Sigmoid colon (tissue), 6 donors: ENCODE measurements at regions not wholly inside any gene's neighbourhood (a gene's known extent, or its start where the extent isn't known, plus 50 kb on each side); places are given as distances from the start of the nearest gene placed in this dataset.

Experiments used
- DNase-seq: peaks from one replicate; pipeline ENCODE4 v3.0.0-alpha.2; 2019
- H3K27ac ChIP-seq, 4 donors: fragments of 200-600 bp; sonication (generic); one replicate each; pipeline ENCODE4 v1.5.1; 2016 to 2019; ENCODE audit warnings: mild to moderate bottlenecking in 1 of 4
- H3K27me3 ChIP-seq, 3 donors: fragments of 200-600 bp; sonication (generic); one replicate each; pipeline ENCODE4 v1.5.1; 2019; ENCODE audit warnings: mild to moderate bottlenecking in 1 of 3
- H3K36me3 ChIP-seq, 4 donors: fragments of 200-600 bp; sonication (generic); one replicate each; pipeline ENCODE4 v1.5.1; 2016 to 2019
- H3K4me1 ChIP-seq, 4 donors: fragments of 200-600 bp; sonication (generic); one replicate each; pipeline ENCODE4 v1.5.1; 2017 to 2019
- H3K4me3 ChIP-seq, 4 donors: fragments of 200-600 bp; sonication (generic); one replicate each; pipeline ENCODE4 v1.5.1; 2017 to 2019; ENCODE audit warnings: mild to moderate bottlenecking in 2 of 4, moderate library complexity in 1 of 4
- H3K9me3 ChIP-seq, 4 donors: fragments of 200-600 bp in 3 of 4; sonication (generic) in 3 of 4; one replicate each; pipeline versions ENCODE4 v1.5.1 to v1.6.1; 2013 to 2019
- CTCF ChIP-seq, 4 experiments: fragments of 450-650 bp in 3 of 4; fragments of 200-600 bp in 1 of 4; IDR thresholded peaks; one replicate each; pipeline ENCODE4 v1.5.1; 2016 to 2019; ENCODE audit warnings: antibody characterized with exemption in 4 of 4, mild to moderate bottlenecking in 3 of 4, moderate library complexity in 2 of 4
- EP300 ChIP-seq, 4 donors: sonication (generic); formaldehyde crosslinking; IDR thresholded peaks; one replicate each; pipeline ENCODE4 v1.6.1; 2017; ENCODE audit warnings: antibody characterized with exemption in 4 of 4
- POLR2A ChIP-seq, 2 donors: fragments of 450-650 bp; IDR thresholded peaks; one replicate each; pipeline ENCODE4 v1.6.1; 2016; ENCODE audit warnings: antibody characterized with exemption in 2 of 2, mild to moderate bottlenecking in 2 of 2, moderate library complexity in 2 of 2
- WGBS, 2 donors: extraction: QIAGEN DNeasy Blood & Tissue Kit; methylation state at CpG; one replicate each; pipeline ENCODE4 v1.1.7; 2013; 5-methylcytosine and 5-hydroxymethylcytosine counted together
- intact Hi-C: fragments of 100-400 bp; cut with DNase I; formaldehyde crosslinking; loops from one replicate; pipeline ENCODE4 v1.15.1; 2023
- donor health status: healthy with polysubstance abuse.
- donor health status: healthy.

- Histone ChIP-seq H3K9me3 (no peaks in the 10 kb centered on the region), H3K27ac (no peak overlapping the region), H3K27me3 (no peaks in the 10 kb centered on the region), H3K36me3 (no peaks in the 10 kb centered on the region), H3K4me3 (no peak overlapping the region), H3K4me1 (no peaks in the 10 kb centered on the region)
- 90 to 91% methylated on average over 5 of the region's 5 CpGs for WGBS, 2 donors
- no peak for DNase-seq
- intact Hi-C loops, result no loop called here
- TF ChIP-seq CTCF (IDR thresholded peaks at IDR 0.05), result no peak
- no peak for TF ChIP-seq POLR2A (IDR thresholded peaks at IDR 0.05)
- TF ChIP-seq EP300 (IDR thresholded peaks at IDR 0.05), result no peak
Measured at GRCh38 chr12:31230004-31230403, 95.9 kb downstream of the SINHCAF start.
